ENCODE measurements at regions not wholly inside any gene's neighbourhood (a gene's known extent, or its start where the extent isn't known, plus 50 kb on each side); places are given as distances from the start of the nearest gene placed in this dataset.

DNA sequence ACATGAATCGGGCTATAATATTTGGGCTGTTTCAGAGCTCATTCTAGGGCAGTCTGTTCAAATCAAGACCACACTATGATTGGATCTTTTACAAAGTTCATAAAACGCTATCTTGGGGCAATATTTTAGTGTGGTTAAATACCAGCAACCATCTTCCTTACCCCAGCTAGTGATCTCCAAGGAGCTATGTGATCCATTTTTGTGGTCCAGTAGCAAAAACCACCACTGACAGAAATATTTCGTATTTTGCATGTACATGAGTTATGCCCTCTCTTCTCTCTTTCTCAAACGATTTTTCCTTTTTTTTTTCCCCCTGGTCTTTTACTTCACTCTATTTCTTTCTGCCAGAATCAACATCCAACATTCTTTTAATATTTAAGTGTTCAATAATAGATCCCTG lies 280.6 kb upstream of the KITLG start:
- TF ChIP-seq, protein P1, sequence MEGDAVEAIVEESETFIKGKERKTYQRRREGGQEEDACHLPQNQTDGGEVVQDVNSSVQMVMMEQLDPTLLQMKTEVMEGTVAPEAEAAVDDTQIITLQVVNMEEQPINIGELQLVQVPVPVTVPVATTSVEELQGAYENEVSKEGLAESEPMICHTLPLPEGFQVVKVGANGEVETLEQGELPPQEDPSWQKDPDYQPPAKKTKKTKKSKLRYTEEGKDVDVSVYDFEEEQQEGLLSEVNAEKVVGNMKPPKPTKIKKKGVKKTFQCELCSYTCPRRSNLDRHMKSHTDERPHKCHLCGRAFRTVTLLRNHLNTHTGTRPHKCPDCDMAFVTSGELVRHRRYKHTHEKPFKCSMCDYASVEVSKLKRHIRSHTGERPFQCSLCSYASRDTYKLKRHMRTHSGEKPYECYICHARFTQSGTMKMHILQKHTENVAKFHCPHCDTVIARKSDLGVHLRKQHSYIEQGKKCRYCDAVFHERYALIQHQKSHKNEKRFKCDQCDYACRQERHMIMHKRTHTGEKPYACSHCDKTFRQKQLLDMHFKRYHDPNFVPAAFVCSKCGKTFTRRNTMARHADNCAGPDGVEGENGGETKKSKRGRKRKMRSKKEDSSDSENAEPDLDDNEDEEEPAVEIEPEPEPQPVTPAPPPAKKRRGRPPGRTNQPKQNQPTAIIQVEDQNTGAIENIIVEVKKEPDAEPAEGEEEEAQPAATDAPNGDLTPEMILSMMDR (IDR thresholded peaks at IDR 0.05), result no peak
- TF ChIP-seq POLR2A (IDR thresholded peaks at IDR 0.05), result no peak
